NOMO-1 (cell line): ENCODE measurements at regions not wholly inside any gene's neighbourhood (a gene's known extent, or its start where the extent isn't known, plus 50 kb on each side); places are given as distances from the start of the nearest gene placed in this dataset.

Experiments
- DNase-seq, 2 experiments: peaks; one replicate each; lab custom pipeline; 2025; ENCODE audit not compliant: unreplicated experiment in 2 of 2; lab: John Stamatoyannopoulos, UW

GRCh38 chr7:18151422-18151821, 123.8 kb upstream of the PRPS1L1 start:
- DNase-seq, result no peak

DNA sequence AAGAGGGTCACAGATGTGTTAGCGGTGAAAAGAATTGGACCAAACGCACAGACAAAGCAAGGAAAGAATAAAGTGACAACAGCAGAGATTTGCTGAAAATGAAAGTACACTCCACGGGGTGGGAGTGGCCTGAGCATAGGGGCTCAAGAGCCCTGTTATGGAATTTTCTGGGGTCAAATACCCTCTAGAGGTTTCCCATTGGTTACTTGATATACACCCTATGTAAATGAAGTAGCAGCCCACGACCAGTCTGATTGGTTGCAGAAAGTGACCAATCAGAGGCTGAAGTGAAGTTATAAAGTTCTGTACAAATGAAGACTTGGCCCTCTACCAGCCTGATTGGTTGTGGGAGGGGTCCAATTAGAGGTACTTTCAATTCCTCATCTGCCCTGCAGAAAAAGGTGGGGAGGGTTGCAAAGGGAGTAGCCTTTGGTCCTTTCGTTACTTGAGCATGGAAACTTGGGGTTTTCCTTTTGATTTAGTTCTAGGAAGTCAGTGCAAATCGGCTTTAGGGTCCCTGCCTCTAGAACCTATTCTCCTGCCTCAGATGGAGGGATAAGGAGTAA, 125.6 kb upstream of the PRPS1L1 start:
- no peak for DNase-seq

GRCh38 chr7:18154726-18155125, 127.1 kb upstream of the PRPS1L1 start:
- DNase-seq, result no peak

GRCh38 chr7:18157233-18157632, 129.6 kb upstream of the PRPS1L1 start:
- no peak for DNase-seq

DNA sequence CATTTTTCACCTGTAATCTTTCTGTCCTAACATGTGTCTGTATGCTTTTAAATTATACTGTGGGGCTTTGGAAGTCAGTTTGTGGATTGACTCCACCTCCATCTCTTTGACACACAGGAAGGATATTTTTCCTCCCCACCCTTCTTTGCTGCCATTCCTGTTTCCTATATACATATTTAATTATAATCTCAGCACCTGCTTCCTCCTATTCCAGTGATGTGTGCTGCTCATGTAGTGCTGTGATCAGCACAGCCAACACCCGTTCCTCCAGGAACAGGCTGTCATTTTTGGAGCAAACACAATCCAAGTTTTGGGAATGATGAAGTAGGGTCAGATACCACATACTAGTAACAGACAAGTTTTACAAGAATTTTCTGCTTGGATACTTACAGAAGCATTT, 135.0 kb upstream of the PRPS1L1 start:
- DNase-seq, result no peak

GRCh38 chr7:18163091-18163490, 135.4 kb upstream of the PRPS1L1 start:
- DNase-seq, result no peak

- no peak for DNase-seq
Observed at GRCh38 chr7:18165166-18165565, 137.5 kb upstream of the PRPS1L1 start.

DNA sequence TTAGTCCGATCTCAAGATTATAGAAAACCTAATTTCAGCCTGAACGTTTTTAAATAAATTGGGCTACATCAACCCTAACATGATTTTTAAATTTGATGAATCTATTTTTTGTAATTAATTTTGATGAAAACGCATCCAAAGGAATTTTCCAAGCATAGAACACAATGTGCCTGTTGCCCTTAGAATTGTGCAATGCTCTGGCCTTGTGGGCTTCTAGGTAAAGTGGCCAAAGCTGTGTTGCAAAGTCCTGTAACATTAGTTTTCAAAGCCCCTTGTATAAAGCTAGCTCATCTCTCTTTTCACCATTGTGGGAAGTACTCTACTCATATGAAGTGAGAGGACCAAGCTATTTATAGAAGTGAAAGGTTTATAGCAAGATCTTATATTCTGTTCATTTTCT, 138.4 kb upstream of the PRPS1L1 start:
- DNase-seq, result no peak

DNA sequence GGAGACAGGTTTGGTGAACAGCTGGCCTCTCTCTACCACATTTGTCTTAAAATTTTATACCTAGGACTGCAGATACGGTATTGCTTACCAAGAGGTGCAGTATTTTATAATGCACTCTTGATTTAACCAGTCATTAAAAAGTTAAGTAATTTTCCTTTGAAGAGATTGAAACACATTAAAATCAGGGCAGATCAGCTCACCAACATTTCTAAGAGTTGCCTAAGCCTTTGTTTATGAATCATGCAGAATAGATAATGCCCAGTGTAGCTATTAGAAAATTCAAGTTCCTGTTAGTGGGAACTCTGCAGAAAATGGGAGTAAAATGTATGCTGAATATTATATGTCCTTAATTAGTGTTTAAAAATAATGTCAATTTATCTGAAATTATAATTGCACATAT, 140.2 kb upstream of the PRPS1L1 start:
- DNase-seq, result no peak

DNA sequence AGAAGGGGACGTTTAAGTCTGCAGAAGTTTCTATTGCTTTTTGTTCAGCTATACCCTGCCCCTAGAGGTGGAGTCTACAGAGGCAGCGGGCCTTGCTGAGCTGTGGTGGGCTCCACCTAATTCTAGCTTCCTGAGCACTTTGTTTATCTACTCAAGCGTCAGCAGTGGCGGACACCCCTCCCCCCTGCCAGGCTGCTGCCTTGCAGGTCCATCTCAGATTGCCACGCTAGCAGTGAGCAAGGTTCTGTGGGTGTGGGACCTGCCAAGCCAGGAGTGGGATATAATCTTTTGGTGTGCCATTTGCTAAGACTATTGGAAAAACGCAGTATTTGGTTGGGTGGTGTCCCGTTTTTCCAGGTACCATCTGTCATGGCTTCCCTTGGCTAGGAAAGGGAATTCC, 147.3 kb upstream of the PRPS1L1 start:
- DNase-seq, result no peak

- DNase-seq, result no peak
Observed at GRCh38 chr7:18175801-18176450, 148.3 kb upstream of the PRPS1L1 start.

DNA sequence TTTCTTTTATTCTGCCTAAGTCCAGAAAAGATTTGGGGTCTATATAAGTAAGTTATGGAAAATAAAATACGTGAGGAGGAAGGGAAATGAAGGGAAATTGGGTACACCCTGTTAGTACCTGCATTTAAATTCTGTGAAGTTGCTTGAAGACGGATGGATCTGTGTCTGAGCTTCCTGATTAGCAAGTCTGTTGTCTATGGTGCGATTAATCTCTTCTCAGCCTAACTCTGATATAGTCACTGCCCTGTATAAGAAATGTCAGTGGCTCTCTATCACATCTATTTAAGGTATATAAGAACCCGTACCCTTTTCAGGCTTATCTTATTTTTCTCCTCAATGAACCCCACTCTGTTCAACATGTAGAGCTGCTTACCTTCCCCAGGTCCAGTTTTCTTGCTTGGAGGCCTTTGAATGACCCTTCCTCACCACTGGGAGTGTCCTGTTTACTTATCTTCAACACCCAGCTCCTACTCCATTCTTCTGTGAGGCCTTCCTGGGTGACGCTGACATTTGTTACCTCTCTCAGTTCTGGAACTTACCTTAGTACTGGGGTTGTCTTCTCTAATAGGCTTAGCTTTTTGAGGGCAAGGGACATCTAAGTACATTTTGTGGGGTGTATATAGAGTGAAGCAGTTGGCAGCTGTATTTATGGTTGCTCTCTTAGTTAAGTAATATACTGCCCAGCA, 149.6 kb upstream of the PRPS1L1 start:
- DNase-seq, result no peak

GRCh38 chr7:18177815-18178660, 150.4 kb upstream of the PRPS1L1 start:
- DNase-seq, result peak; percentile 91 to 93

DNA sequence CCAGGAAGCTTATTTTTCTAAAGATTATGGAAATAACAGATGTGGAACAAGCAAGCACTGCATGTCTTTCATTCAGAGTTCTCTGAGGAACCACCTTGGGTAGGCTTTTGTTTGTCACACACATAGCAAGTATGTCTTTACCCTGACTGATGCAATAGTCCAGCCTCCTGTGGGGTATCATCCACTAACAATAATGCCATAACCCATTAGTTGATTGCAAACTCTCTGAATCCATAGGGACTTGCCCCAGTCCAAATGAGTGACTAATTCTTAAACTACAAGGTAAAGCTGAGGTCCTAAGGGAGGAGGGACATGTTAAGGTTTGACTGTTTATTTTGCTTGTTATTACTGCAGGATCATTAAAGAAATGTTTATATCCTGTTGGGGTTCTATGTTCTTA, 151.4 kb upstream of the PRPS1L1 start:
- peak in 1 of 2 experiments; percentile 20 for DNase-seq

DNA sequence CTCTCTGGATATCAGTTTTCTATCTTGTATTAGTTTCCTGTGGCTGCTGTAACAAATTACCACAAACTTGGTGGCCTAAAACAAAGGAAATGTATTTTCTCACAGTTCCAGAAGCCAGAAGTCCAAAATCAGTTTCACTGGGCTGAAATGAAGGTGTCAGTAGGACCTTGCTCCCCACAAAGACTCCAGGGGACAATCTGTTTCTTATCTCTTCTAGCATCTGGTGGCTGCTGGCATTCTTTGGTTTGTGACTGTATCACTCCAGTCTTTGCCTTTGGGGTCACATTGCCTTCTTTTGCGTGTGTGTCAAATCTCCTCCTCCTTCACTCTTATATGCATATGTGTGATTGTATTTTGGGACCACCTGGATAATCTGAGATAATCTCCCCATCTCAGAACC, 153.0 kb upstream of the PRPS1L1 start:
- DNase-seq, result no peak

DNA sequence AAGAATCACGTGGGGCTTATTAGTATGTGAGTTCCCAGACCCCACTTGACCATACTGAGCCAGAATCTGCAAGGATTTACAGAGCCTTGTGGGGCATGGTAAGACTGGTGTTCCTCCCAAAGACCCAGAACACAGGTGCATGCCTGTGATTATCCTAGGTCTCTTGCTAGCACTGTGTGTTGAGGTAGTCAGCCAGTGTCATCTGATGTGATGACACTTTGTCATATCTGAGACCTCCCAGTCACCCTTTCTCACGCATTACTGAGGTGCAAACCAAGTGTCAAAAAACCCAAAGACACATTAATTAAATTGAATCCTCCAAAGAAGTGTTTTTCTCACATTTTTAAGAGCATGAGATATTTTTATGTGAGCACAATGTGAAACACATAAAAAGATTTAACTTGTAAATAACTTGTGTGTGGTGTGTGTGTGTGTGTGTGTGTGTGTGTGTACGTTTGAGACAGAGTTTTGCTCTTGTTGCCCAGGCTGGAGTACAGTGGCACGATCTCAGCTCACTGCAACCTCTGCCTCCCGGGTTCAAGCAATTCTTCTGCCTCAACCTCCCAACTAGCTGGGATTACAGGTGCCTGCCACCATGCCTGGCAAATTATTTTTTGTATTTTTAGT, 162.0 kb upstream of the PRPS1L1 start:
- no peak for DNase-seq

DNA sequence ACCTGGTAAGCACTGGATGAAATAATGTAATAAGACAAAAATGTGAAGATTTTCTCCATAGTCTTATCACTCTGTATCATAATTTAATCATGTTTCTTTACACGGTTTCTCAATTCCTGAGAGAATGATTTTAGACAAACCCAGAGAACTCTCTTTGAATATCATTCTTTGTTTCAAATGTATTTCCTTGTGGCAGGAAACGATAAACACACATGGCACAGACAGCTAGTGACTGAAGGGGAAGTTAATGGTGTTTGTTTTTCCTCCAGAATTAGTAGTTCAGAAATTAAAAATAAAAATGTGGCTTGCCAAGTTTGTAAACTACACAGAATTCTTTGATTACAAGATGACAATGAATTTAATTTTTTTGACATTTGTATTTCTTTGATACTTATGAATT, 163.7 kb upstream of the PRPS1L1 start:
- DNase-seq, result no peak

GRCh38 chr7:18191862-18192625, 164.4 kb upstream of the PRPS1L1 start:
- DNase-seq, result no peak

- DNase-seq, result no peak
Observed at GRCh38 chr7:18194616-18195015, 167.0 kb upstream of the PRPS1L1 start.

DNA sequence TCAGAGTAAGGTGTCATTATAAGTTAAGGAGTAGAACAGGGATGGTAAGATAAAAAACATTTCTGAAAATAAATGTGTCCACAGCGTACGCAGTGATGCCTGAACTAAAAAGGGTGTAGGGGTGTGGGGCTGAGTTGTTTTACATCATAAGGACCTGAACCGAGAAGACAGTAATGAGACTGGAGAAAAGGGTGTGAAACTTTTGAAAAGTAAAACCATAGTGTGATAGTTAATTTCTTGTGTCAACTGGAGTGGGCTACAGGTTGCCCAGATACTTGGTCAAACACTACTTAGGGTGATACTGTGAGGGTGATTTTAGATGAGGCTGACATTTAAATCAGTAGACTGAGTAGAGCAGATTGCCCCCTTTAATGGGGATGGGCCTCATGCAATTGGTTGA, 169.0 kb upstream of the PRPS1L1 start:
- no peak for DNase-seq
